ENCODE measurements at regions not wholly inside any gene's neighbourhood (a gene's known extent, or its start where the extent isn't known, plus 50 kb on each side); places are given as distances from the start of the nearest gene placed in this dataset.

DNA sequence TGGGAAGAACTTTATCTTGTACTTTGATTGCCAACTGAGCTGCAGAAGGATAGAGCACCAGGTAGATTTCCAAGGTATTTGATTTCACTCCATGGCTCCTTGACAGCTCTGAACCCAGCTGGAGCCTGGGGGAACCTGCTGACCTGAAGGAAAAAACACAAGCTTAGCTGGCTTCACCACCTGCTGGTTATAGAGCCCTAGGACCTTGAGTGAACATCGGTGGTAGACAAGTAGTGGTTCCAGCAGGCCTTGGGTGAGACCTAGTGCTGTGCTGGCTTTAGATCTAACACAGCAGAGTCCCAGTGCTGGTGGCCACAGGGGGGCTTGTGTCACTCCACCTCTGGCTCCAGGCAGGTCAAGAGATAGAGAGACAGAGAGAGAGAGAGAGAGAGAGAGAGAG lies 1102.6 kb downstream of the ADGRL3 start:
- H3K4me3 ChIP-seq = no peak overlapping the region
- intact Hi-C loops (cut with DNase I; ENCODE audit: low total_unique reads) = no loop called here
- H3K4me1 ChIP-seq = no peaks in the 10 kb centered on the region
- H3K27me3 ChIP-seq = no peaks in the 10 kb centered on the region
- no peak for DNase-seq (ENCODE audit: low spot score in 2 of 2)
- no peak overlapping the region for H3K27ac ChIP-seq
- peaks cover 0 to 18% of the 10 kb centered on the region in 2 donors for H3K9me3 ChIP-seq
- no peaks in the 10 kb centered on the region for H3K36me3 ChIP-seq
- TF ChIP-seq POLR2AphosphoS5 (IDR thresholded peaks at IDR 0.05) (no peak), POLR2A (IDR thresholded peaks at IDR 0.05) (no peak)
- TF ChIP-seq, protein P1, sequence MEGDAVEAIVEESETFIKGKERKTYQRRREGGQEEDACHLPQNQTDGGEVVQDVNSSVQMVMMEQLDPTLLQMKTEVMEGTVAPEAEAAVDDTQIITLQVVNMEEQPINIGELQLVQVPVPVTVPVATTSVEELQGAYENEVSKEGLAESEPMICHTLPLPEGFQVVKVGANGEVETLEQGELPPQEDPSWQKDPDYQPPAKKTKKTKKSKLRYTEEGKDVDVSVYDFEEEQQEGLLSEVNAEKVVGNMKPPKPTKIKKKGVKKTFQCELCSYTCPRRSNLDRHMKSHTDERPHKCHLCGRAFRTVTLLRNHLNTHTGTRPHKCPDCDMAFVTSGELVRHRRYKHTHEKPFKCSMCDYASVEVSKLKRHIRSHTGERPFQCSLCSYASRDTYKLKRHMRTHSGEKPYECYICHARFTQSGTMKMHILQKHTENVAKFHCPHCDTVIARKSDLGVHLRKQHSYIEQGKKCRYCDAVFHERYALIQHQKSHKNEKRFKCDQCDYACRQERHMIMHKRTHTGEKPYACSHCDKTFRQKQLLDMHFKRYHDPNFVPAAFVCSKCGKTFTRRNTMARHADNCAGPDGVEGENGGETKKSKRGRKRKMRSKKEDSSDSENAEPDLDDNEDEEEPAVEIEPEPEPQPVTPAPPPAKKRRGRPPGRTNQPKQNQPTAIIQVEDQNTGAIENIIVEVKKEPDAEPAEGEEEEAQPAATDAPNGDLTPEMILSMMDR (IDR thresholded peaks at IDR 0.05) = no peak

DNA sequence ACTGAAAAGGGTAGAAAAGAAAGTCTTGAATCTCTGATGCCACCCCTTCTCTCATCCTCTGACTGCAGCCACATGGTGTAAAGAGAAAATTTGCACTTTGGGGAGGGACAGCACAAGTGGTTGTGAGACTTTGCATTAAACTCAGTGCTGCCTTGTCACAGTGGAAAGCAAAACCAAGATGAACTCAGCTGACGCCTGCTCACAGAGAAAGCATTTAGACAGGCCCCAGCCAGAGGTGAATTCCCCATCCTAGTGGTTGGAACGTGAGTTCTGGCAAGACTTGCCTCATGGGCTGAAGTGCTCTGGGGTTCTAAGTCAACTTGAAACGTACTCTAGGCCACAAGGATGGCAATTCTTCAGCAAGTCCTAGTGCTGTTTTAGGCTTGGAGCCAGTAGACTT lies 1101.4 kb downstream of the ADGRL3 start:
- Histone ChIP-seq H3K36me3 (no peaks in the 10 kb centered on the region), H3K27me3 (no peaks in the 10 kb centered on the region), H3K9me3 (peaks cover 0 to 6% of the 10 kb centered on the region in 2 donors), H3K27ac (no peak overlapping the region), H3K4me3 (no peak overlapping the region), H3K4me1 (no peaks in the 10 kb centered on the region)
- no peak for DNase-seq (ENCODE audit: low spot score in 2 of 2)
- TF ChIP-seq POLR2A (IDR thresholded peaks at IDR 0.05) = no peak
- TF ChIP-seq, protein P1 (IDR thresholded peaks at IDR 0.05) = no peak
- TF ChIP-seq POLR2AphosphoS5 (IDR thresholded peaks at IDR 0.05) = no peak
- intact Hi-C loops (cut with DNase I; ENCODE audit: low total_unique reads) = no loop called here

DNA sequence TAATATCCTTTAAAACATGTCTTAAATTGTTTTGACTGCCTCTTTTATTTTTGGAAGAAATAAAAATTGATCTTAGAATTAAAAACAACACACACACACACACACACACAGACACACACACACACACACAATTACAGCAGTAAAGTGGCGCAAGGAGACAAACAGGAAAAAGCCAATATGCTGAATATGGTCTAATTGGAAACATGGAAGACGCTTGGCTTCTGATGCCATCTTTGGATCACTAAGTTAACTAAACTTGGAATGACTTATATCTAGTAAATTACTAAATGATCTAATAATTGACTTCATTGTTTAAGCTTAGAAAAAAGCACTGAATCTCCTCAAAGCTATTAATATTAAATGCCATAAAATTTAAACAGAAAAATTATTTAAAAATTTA lies 1093.4 kb downstream of the ADGRL3 start:
- Histone ChIP-seq H3K4me1 (no peaks in the 10 kb centered on the region), H3K36me3 (no peaks in the 10 kb centered on the region), H3K4me3 (no peak overlapping the region), H3K9me3 (no peaks in the 10 kb centered on the region), H3K27me3 (no peaks in the 10 kb centered on the region), H3K27ac (no peak overlapping the region)
- no peak for TF ChIP-seq POLR2AphosphoS5 (IDR thresholded peaks at IDR 0.05)
- TF ChIP-seq, protein P1 (IDR thresholded peaks at IDR 0.05) = no peak
- TF ChIP-seq POLR2A (IDR thresholded peaks at IDR 0.05) = no peak
- intact Hi-C loops (cut with DNase I; ENCODE audit: low total_unique reads) = no loop called here
- no peak for DNase-seq (ENCODE audit: low spot score in 2 of 2)

DNA sequence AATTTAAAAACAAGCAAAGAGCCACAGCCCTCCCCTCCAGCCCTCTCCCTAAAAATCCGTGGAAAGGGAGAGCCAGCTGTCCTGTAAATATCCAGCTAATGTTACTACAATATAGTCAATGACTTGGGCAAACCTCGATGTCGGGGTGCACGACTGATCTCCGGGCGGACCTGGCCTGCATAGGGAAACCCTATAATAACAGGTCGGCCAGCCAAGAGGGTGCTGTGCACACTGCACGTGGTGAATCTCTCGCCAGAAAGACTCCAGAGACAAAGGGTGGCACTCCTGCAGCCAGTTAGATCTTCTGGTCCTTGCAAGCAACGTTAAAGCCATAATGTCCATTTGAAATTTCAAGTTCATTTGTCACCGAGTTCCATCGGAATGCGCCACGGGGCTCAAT lies 1092.8 kb downstream of the ADGRL3 start:
- DNase-seq (ENCODE audit: low spot score in 2 of 2) = no peak
- no peak for TF ChIP-seq POLR2AphosphoS5 (IDR thresholded peaks at IDR 0.05)
- TF ChIP-seq POLR2A (IDR thresholded peaks at IDR 0.05) = no peak
- TF ChIP-seq, protein P1 (IDR thresholded peaks at IDR 0.05) = no peak
- H3K36me3 ChIP-seq = no peaks in the 10 kb centered on the region
- no peak overlapping the region for H3K27ac ChIP-seq
- no peaks in the 10 kb centered on the region for H3K27me3 ChIP-seq
- H3K4me3 ChIP-seq = no peak overlapping the region
- H3K4me1 ChIP-seq = no peaks in the 10 kb centered on the region
- intact Hi-C loops (cut with DNase I; ENCODE audit: low total_unique reads) = no loop called here
- no peaks in the 10 kb centered on the region for H3K9me3 ChIP-seq

DNA sequence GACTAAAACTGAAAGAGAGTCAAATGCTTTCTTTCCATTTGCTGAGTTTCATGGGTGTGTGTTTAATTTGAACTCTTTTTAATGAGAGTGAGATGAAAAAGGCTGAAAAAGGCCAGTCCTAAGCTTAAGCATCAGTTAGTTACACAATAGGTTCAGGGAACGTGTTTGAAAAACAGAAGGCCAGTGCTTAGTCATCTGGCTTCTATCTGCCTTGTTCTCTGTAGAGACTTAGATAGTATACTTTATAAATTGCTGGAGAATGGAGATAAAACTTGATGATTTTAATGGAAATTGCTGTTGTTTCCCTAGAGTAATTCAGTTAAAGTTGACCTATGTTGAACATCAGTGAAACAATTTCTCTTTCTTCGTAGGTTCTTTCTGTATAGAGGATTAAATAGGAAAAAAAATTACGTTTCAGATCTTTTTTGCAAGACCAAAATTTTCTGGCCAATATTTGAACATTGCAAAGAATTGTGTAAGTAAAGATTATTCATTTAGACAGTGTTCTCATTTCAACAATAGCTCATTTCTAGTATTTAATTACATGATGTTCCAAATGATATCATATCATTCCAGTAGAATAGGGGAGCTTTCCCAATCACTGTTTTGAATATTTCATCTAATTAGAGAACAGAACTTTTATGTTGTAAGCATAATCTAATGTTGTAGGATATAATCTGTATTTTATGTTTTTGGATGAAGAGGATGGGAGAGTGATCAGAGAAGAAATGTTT lies 1088.8 kb downstream of the ADGRL3 start:
- Histone ChIP-seq H3K27me3 (no peaks in the 10 kb centered on the region), H3K27ac (no peak overlapping the region), H3K9me3 (no peaks in the 10 kb centered on the region), H3K4me1 (no peaks in the 10 kb centered on the region), H3K36me3 (no peaks in the 10 kb centered on the region), H3K4me3 (no peak overlapping the region)
- no peak for DNase-seq (ENCODE audit: low spot score in 2 of 2)
- intact Hi-C loops (cut with DNase I; ENCODE audit: low total_unique reads) = no loop called here
- TF ChIP-seq POLR2AphosphoS5 (IDR thresholded peaks at IDR 0.05) (no peak), POLR2A (IDR thresholded peaks at IDR 0.05) (no peak)
- TF ChIP-seq, protein P1 (IDR thresholded peaks at IDR 0.05) = no peak
